Keratinocyte (primary cell): ENCODE measurements at regions not wholly inside any gene's neighbourhood (a gene's known extent, or its start where the extent isn't known, plus 50 kb on each side); places are given as distances from the start of the nearest gene placed in this dataset.

Experiments used
- DNase-seq: peaks from one replicate; pipeline ENCODE4 v3.0.0-alpha.2; 2011; ENCODE audit warnings: low read depth, missing footprints, low spot score
- FAIRE-seq: peaks from 2 replicates; lab custom pipeline; 2011; peaks lifted over from hg19 to GRCh38; lab: Jason Lieb, UNC
- H2AFZ ChIP-seq: 2 replicates; pipeline ENCODE4 v1.6.0; 2012; ENCODE audit warnings: low read length, control low read depth, inconsistent platforms; ENCODE audit not compliant: control insufficient read depth
- H3K27ac ChIP-seq: 2 replicates; pipeline ENCODE4 v1.5.1; 2011; ENCODE audit warnings: low read length; ENCODE audit not compliant: control insufficient read depth, insufficient read depth
- H3K27me3 ChIP-seq: 3 replicates; pipeline ENCODE4 v1.6.0; 2011; ENCODE audit warnings: low read length; ENCODE audit not compliant: control insufficient read depth, insufficient read depth; ENCODE audit errors: extremely low read depth
- H3K36me3 ChIP-seq, 2 experiments: 2 replicates in 1 of 2; 3 replicates in 1 of 2; pipeline ENCODE4 v1.5.1; 2011; ENCODE audit warnings: low read length in 2 of 2, mild to moderate bottlenecking in 1 of 2; ENCODE audit not compliant: control insufficient read depth in 2 of 2, insufficient read depth in 2 of 2; ENCODE audit errors: extremely low read depth in 1 of 2
- H3K4me1 ChIP-seq: 3 replicates; pipeline ENCODE4 v1.5.1; 2011; ENCODE audit warnings: low read length; ENCODE audit not compliant: control insufficient read depth, insufficient read depth; ENCODE audit errors: extremely low read depth
- H3K4me2 ChIP-seq: 3 replicates; pipeline ENCODE4 v1.6.0; 2011; ENCODE audit warnings: low read depth, low read length; ENCODE audit not compliant: control insufficient read depth, insufficient read depth; ENCODE audit errors: extremely low read depth
- H3K4me3 ChIP-seq, 3 experiments: fragments of 200-600 bp in 1 of 3; sonication (generic) in 1 of 3; 2 replicates in 2 of 3; 3 replicates in 1 of 3; pipeline ENCODE4 v1.5.1; 2011 to 2016; ENCODE audit warnings: low read length in 3 of 3, mild to moderate bottlenecking in 3 of 3, control low read depth in 2 of 3, inconsistent platforms in 1 of 3, low read depth in 1 of 3, mixed read lengths in 1 of 3, mixed run types in 1 of 3, moderate library complexity in 1 of 3; ENCODE audit not compliant: control insufficient read depth in 2 of 3, insufficient read depth in 2 of 3; ENCODE audit errors: extremely low read depth in 1 of 3
- H3K79me2 ChIP-seq: 2 replicates; pipeline ENCODE4 v1.6.0; 2012; ENCODE audit warnings: low read length; ENCODE audit not compliant: control insufficient read depth, insufficient read depth
- H3K9ac ChIP-seq: 3 replicates; pipeline ENCODE4 v1.6.0; 2011; ENCODE audit warnings: low read length; ENCODE audit not compliant: control insufficient read depth, insufficient read depth; ENCODE audit errors: extremely low read depth
- H3K9me1 ChIP-seq: 3 replicates; pipeline ENCODE4 v1.6.0; 2011; ENCODE audit warnings: low read length; ENCODE audit not compliant: control insufficient read depth, insufficient read depth; ENCODE audit errors: extremely low read depth
- H3K9me3 ChIP-seq: 2 replicates; pipeline ENCODE4 v1.5.1; 2012; ENCODE audit warnings: low read depth, low read length; ENCODE audit not compliant: control insufficient read depth
- H4K20me1 ChIP-seq: 3 replicates; pipeline ENCODE4 v1.6.0; 2011; ENCODE audit warnings: low read length; ENCODE audit not compliant: control insufficient read depth, insufficient read depth; ENCODE audit errors: extremely low read depth
- CTCF ChIP-seq, 3 experiments: IDR thresholded peaks in 1 of 3; conservative IDR thresholded peaks in 1 of 3; optimal IDR thresholded peaks in 1 of 3; 2 replicates in 2 of 3; 3 replicates in 1 of 3; pipeline versions ENCODE3 to v1.5.1; 2011; ENCODE audit warnings: low read length in 3 of 3, mild to moderate bottlenecking in 3 of 3, moderate library complexity in 2 of 3, control low read depth in 1 of 3, inconsistent platforms in 1 of 3; ENCODE audit not compliant: insufficient read depth in 2 of 3; ENCODE audit errors: extremely low read depth in 1 of 3
- EZH2 ChIP-seq: IDR thresholded peaks from one replicate; pipeline ENCODE4 v1.6.1; 2012; ENCODE audit warnings: inconsistent platforms, mild to moderate bottlenecking, low read length, moderate library complexity
- dilution Hi-C: fragments of 300-500 bp; cut with MboI; formaldehyde crosslinking; loops from one replicate; pipeline ENCODE4 v1.7.0; 2020; ENCODE audit warnings: low sequenced_read_pairs; ENCODE audit not compliant: extremely low pct_ligation_motif_present

- Histone ChIP-seq H3K9me1 (no peaks in the 10 kb centered on the region), H3K27ac (no peak overlapping the region), H3K4me2 (no peak overlapping the region), H3K4me3 (no peak overlapping the region), H2AFZ (no peak overlapping the region), H3K9ac (no peak overlapping the region), H4K20me1 (no peaks in the 10 kb centered on the region), H3K9me3 (no peaks in the 10 kb centered on the region), H3K36me3 (no peaks in the 10 kb centered on the region), H3K79me2 (no peaks in the 10 kb centered on the region), H3K27me3 (no peaks in the 10 kb centered on the region), H3K4me1 (no peaks in the 10 kb centered on the region)
- dilution Hi-C loops: no loop called here
- no peak for TF ChIP-seq EZH2
- TF ChIP-seq CTCF (optimal IDR thresholded peaks at IDR 0.05 in 1 of 3, IDR thresholded peaks at IDR 0.05 in 1 of 3, conservative IDR thresholded peaks at IDR 0.05 in 1 of 3; ENCODE audit: extremely low read depth in 1 of 3, insufficient read depth in 2 of 3, low read length in 3 of 3): no peak
- FAIRE-seq (no peak), DNase-seq (no peak)
Measured at GRCh38 chr5:121731377-121731776, 120.3 kb upstream of the FTMT start.

GRCh38 chr5:121735618-121736017 is 116.1 kb upstream of the FTMT start:
- H3K4me3 ChIP-seq: no peak overlapping the region
- H3K9me3 ChIP-seq: no peaks in the 10 kb centered on the region
- no peaks in the 10 kb centered on the region for H4K20me1 ChIP-seq
- DNase-seq: no peak
- H3K9me1 ChIP-seq: no peaks in the 10 kb centered on the region
- dilution Hi-C loops: no loop called here
- no peaks in the 10 kb centered on the region for H3K27me3 ChIP-seq
- no peak overlapping the region for H3K4me2 ChIP-seq
- no peak overlapping the region for H3K27ac ChIP-seq
- TF ChIP-seq EZH2 (no peak), CTCF (optimal IDR thresholded peaks at IDR 0.05 in 1 of 3, IDR thresholded peaks at IDR 0.05 in 1 of 3, conservative IDR thresholded peaks at IDR 0.05 in 1 of 3; ENCODE audit: extremely low read depth in 1 of 3, insufficient read depth in 2 of 3, low read length in 3 of 3) (no peak)
- FAIRE-seq: no peak
- H3K9ac ChIP-seq: no peak overlapping the region
- no peaks in the 10 kb centered on the region for H3K4me1 ChIP-seq
- H3K79me2 ChIP-seq: no peaks in the 10 kb centered on the region
- no peaks in the 10 kb centered on the region for H3K36me3 ChIP-seq
- no peak overlapping the region for H2AFZ ChIP-seq
